GM11168 (cell line): ENCODE measurements at regions not wholly inside any gene's neighbourhood (a gene's known extent, or its start where the extent isn't known, plus 50 kb on each side); places are given as distances from the start of the nearest gene placed in this dataset.
"Not testable (repeated sequence)": the region's sequence is repeated elsewhere in the genome, so short reads cannot be mapped to it uniquely, and the experiment has no call there.

Experiments
- in situ Hi-C: fragments of 300-500 bp; cut with MboI; formaldehyde crosslinking; loops from one replicate; pipeline ENCODE4 v1.12.0; 2022; ENCODE audit warnings: low sequenced_read_pairs; ENCODE audit not compliant: unreplicated experiment

GRCh38 chr7:69020536-69020935, 577.7 kb upstream of the AUTS2 start:
- in situ Hi-C loops: no loop called here

- in situ Hi-C loops: no loop called here
Observed at GRCh38 chr7:69025249-69025648, 573.0 kb upstream of the AUTS2 start.

GRCh38 chr7:69032848-69033247, 565.4 kb upstream of the AUTS2 start:
- in situ Hi-C loops: no loop called here

- in situ Hi-C loops: no loop called here
Observed at GRCh38 chr7:69035826-69036225, 562.4 kb upstream of the AUTS2 start.

GRCh38 chr7:69036301-69036700, 562.0 kb upstream of the AUTS2 start:
- in situ Hi-C loops: no loop called here

- in situ Hi-C loops: no loop called here
Observed at GRCh38 chr7:69038915-69039314, 559.4 kb upstream of the AUTS2 start.

- in situ Hi-C loops: no loop called here
Observed at GRCh38 chr7:69042138-69042537, 556.1 kb upstream of the AUTS2 start.

GRCh38 chr7:69047151-69047754, 551.0 kb upstream of the AUTS2 start:
- in situ Hi-C loops: no loop called here

GRCh38 chr7:69049326-69049725, 548.9 kb upstream of the AUTS2 start:
- in situ Hi-C loops: no loop called here

GRCh38 chr7:69052447-69052846, 545.8 kb upstream of the AUTS2 start:
- in situ Hi-C loops: no loop called here

GRCh38 chr7:69060516-69060915, 537.8 kb upstream of the AUTS2 start:
- in situ Hi-C loops: no loop called here

GRCh38 chr7:69062020-69062765, 536.1 kb upstream of the AUTS2 start:
- in situ Hi-C loops: no loop called here

GRCh38 chr7:69067397-69067796, 530.9 kb upstream of the AUTS2 start:
- in situ Hi-C loops: no loop called here

- in situ Hi-C loops: no loop called here
Observed at GRCh38 chr7:69070476-69070875, 527.8 kb upstream of the AUTS2 start.

- in situ Hi-C loops: no loop called here
Observed at GRCh38 chr7:69076566-69076965, 521.7 kb upstream of the AUTS2 start.

- in situ Hi-C loops: no loop called here
Observed at GRCh38 chr7:69078997-69079769, 519.1 kb upstream of the AUTS2 start.

- in situ Hi-C loops: not testable (repeated sequence)
Observed at GRCh38 chr7:69087281-69087680, 511.0 kb upstream of the AUTS2 start.

GRCh38 chr7:69088185-69088584, 510.1 kb upstream of the AUTS2 start:
- in situ Hi-C loops: no loop called here

GRCh38 chr7:69090936-69091335, 507.3 kb upstream of the AUTS2 start:
- in situ Hi-C loops: no loop called here

GRCh38 chr7:69091521-69091920, 506.8 kb upstream of the AUTS2 start:
- in situ Hi-C loops: no loop called here

- in situ Hi-C loops: no loop called here
Observed at GRCh38 chr7:69095127-69095526, 503.1 kb upstream of the AUTS2 start.
